ENCODE measurements at regions not wholly inside any gene's neighbourhood (a gene's known extent, or its start where the extent isn't known, plus 50 kb on each side); places are given as distances from the start of the nearest gene placed in this dataset.

- TF ChIP-seq, protein P1, sequence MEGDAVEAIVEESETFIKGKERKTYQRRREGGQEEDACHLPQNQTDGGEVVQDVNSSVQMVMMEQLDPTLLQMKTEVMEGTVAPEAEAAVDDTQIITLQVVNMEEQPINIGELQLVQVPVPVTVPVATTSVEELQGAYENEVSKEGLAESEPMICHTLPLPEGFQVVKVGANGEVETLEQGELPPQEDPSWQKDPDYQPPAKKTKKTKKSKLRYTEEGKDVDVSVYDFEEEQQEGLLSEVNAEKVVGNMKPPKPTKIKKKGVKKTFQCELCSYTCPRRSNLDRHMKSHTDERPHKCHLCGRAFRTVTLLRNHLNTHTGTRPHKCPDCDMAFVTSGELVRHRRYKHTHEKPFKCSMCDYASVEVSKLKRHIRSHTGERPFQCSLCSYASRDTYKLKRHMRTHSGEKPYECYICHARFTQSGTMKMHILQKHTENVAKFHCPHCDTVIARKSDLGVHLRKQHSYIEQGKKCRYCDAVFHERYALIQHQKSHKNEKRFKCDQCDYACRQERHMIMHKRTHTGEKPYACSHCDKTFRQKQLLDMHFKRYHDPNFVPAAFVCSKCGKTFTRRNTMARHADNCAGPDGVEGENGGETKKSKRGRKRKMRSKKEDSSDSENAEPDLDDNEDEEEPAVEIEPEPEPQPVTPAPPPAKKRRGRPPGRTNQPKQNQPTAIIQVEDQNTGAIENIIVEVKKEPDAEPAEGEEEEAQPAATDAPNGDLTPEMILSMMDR (IDR thresholded peaks at IDR 0.05): no peak
- no peak for TF ChIP-seq POLR2A (IDR thresholded peaks at IDR 0.05)
Measured at GRCh38 chr4:19711871-19712270, 539.8 kb upstream of the SLIT2 start.

Measured in adrenal gland (tissue), 5 donors.